HL-60 (cell line): ENCODE measurements at regions not wholly inside any gene's neighbourhood (a gene's known extent, or its start where the extent isn't known, plus 50 kb on each side); places are given as distances from the start of the nearest gene placed in this dataset.

Source experiments
- GABPA ChIP-seq: IDR thresholded peaks from 2 replicates; pipeline ENCODE4 v1.6.1; 2012; ENCODE audit warnings: low read depth
- POLR2AphosphoS5 ChIP-seq: IDR thresholded peaks from 2 replicates; pipeline ENCODE4 v1.6.1; 2012; ENCODE audit warnings: low read depth
- SPI1 ChIP-seq: IDR thresholded peaks from 2 replicates; pipeline ENCODE4 v1.6.1; 2012; ENCODE audit warnings: low read depth, mild to moderate bottlenecking, borderline replicate concordance
- TF ChIP-seq, protein P1 (sequence below): IDR thresholded peaks from one replicate; pipeline ENCODE4 v1.5.1; 2011; ENCODE audit warnings: low read length, control low read depth, inconsistent platforms; ENCODE audit not compliant: insufficient read depth
- TF ChIP-seq, protein P2 (sequence below): IDR thresholded peaks from 2 replicates; pipeline ENCODE4 v1.6.1; 2012; ENCODE audit warnings: low read depth; ENCODE audit not compliant: insufficient replicate concordance

DNA sequence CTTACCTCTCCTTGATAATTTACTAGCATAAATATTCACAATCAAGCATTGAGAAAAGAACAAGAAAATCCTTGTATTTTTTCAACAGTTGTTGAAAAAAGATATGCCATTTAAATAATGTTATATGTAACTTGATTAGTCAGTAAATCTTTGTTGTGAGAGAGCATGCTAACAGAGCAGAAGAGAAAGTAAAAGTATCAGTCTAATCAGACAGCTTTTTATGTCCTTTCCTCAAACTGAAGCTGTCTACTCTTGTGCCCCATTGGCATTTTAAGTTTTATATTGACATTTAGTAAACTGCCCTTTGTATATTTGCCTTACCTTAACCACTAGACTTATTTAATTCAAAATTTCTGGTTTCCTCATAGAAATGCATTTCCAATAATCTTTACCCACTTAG is 668.7 kb downstream of the OTOL1 start:
- TF ChIP-seq, protein P1, sequence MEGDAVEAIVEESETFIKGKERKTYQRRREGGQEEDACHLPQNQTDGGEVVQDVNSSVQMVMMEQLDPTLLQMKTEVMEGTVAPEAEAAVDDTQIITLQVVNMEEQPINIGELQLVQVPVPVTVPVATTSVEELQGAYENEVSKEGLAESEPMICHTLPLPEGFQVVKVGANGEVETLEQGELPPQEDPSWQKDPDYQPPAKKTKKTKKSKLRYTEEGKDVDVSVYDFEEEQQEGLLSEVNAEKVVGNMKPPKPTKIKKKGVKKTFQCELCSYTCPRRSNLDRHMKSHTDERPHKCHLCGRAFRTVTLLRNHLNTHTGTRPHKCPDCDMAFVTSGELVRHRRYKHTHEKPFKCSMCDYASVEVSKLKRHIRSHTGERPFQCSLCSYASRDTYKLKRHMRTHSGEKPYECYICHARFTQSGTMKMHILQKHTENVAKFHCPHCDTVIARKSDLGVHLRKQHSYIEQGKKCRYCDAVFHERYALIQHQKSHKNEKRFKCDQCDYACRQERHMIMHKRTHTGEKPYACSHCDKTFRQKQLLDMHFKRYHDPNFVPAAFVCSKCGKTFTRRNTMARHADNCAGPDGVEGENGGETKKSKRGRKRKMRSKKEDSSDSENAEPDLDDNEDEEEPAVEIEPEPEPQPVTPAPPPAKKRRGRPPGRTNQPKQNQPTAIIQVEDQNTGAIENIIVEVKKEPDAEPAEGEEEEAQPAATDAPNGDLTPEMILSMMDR: no peak
- TF ChIP-seq GABPA (no peak), POLR2AphosphoS5 (no peak), SPI1 (no peak)
- TF ChIP-seq, protein P2, sequence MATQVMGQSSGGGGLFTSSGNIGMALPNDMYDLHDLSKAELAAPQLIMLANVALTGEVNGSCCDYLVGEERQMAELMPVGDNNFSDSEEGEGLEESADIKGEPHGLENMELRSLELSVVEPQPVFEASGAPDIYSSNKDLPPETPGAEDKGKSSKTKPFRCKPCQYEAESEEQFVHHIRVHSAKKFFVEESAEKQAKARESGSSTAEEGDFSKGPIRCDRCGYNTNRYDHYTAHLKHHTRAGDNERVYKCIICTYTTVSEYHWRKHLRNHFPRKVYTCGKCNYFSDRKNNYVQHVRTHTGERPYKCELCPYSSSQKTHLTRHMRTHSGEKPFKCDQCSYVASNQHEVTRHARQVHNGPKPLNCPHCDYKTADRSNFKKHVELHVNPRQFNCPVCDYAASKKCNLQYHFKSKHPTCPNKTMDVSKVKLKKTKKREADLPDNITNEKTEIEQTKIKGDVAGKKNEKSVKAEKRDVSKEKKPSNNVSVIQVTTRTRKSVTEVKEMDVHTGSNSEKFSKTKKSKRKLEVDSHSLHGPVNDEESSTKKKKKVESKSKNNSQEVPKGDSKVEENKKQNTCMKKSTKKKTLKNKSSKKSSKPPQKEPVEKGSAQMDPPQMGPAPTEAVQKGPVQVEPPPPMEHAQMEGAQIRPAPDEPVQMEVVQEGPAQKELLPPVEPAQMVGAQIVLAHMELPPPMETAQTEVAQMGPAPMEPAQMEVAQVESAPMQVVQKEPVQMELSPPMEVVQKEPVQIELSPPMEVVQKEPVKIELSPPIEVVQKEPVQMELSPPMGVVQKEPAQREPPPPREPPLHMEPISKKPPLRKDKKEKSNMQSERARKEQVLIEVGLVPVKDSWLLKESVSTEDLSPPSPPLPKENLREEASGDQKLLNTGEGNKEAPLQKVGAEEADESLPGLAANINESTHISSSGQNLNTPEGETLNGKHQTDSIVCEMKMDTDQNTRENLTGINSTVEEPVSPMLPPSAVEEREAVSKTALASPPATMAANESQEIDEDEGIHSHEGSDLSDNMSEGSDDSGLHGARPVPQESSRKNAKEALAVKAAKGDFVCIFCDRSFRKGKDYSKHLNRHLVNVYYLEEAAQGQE: no peak
